Fibroblast of skin of left biceps (primary cell): ENCODE measurements at regions not wholly inside any gene's neighbourhood (a gene's known extent, or its start where the extent isn't known, plus 50 kb on each side); places are given as distances from the start of the nearest gene placed in this dataset.
A peak's percentile ranks its signal among the peaks of the same experiment; 100 is the strongest.
"Not testable (repeated sequence)": the region's sequence is repeated elsewhere in the genome, so short reads cannot be mapped to it uniquely, and the experiment has no call there.

ENCODE experiments used
- DNase-seq, 2 experiments: peaks; one replicate each; pipeline ENCODE4 v3.0.0-alpha.2; 2013; ENCODE audit warnings: low read depth in 2 of 2

DNA sequence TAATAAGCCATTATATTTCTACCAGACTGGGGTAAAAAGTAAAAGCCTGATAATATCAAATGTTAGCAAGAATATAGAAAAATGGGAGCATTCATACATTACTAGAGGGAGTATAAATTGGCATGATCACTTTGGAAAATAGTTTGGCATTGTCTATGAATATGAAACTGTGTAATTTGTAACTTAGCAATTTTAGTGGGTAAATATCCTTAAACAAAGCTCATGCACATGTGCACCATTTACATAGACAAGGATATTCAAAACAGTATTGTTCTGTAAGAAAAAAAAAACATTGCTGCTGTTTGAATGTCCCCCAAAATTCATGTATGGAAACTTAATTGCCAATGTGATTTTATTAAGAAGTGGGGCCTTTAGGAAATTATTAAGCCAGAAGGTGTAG, 166.4 kb upstream of the SLC27A6 start:
- DNase-seq, result no peak

DNA sequence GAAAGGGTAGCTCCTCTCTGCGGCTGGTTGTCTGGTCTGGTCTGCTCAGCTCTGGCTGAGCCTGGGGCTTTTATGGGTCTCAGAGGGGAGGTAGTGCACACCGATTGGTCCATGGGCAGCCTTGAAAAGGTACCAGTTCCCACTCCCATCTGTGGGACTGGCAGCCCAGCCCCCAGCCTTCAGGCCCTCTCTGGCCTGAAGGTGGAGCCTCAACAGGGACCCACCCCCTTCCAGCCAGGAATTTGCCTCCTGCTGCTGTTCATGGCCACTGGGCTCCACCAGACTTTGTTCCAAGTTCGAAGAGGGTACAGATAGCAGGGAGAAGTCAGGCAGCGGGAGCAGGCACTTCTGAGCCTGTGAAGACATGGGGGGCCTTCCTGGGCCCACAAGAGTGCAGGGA, 165.3 kb upstream of the SLC27A6 start:
- no peak for DNase-seq

DNA sequence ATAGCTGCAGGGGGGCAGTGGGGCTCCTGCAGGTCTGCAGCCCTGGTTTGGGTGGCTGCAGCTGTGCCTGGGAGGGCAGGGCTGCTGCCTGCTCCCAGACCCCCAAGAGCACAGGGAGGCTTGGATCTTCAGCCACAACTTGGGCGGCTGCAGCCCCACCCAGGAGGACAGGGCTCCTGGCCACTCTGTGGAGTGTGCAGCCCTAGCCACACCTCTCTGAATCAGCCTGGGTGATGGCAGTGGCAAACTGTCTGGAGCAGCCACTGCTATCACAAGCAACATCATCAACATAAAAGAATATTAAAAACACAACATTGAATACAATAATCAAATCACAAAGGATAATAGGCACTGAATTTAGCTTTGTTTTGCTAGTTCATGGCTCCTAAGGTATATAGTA, 164.9 kb upstream of the SLC27A6 start:
- no peak for DNase-seq

DNA sequence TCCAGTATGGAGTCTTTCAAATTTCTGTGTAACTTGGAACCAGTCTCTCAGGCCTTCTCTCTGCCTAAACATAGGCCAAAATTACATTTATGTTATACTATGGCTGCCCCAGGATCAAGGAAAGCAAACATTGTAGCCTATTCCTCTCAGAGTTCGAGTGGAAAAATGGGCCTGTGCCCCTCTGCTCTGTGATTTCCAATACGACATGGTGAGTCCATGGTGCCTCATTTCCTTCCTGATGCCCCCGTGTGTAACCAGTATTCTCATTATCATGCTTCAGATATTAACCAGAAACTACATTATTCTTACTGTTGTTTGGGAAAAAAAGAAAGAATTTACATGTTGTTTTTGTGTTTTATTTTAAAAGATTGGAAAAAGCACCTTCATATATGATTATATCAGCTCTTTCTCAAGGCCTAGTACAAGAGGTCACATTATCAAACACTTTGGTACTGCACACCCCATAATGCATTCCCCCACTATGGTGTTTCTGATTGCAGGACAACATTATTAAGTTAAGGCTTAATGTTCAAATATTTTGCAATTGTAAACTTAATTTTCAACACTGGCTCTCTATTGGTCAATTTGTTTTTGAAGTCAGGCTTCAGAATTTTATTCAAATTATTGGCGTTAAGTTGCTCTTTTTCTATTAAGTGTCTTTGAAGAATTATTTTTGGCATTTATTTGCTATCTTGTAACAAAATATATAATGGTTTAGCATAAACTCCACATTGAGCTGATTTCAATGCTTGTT, 151.8 kb upstream of the SLC27A6 start:
- no peak for DNase-seq

DNA sequence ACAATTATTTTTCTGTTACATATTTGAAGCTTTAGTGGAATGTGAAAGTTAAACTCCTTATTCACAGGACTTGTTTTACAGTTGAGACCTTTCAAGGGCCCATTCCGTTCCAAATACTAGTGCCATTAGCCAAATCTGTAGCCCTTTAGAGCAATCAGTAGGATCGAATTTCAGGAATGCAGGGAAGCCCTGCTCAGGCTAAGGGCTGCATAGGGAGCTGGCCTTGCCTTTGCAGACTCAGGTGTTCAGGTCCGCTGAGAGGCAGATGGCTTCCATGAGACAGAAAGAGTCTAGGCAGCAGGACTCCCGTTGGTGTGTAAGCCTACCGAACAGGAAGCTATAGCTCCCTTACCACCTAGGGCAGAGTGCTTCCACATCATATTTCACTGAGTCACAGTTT, 150.1 kb upstream of the SLC27A6 start:
- no peak for DNase-seq

DNA sequence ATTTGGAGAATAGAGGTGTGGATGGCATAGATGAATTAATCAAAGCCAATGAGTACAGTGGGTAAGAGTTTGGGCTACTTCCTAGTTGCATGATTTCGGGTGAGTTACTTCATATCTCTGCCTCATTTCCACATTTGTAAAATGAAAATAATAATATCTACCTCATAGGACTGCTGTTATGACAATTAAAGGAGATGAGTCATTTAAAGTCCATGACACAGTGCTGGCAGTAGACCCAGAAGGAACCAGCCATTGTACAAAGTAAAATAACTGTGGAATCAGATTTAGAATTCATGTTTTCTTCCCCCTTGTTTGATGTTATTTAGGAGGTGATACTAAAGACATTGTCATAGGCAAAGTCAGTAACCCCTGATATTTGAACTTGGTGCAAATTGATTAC, 139.5 kb upstream of the SLC27A6 start:
- DNase-seq, result peak; percentile 36 to 45

DNA sequence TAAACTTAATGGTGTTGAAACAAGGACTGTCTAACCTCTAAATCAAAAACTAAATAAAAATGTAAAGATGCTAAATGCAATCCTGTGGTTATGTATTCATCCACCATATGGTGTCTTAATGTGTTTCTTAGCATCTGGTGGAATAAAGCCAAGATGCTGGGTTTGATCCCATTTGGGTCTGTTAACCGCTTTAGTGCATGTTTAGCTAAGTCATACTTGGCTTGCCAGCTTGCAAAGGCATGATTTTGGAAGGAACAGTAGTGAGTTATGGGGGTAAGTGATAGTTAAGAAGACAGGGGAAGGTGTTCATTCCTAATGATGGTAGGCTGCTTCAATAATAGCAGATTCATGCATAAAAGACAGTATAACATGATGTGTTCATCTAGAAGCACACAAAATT, 139.0 kb upstream of the SLC27A6 start:
- peak; percentile 78 to 82 for DNase-seq

DNA sequence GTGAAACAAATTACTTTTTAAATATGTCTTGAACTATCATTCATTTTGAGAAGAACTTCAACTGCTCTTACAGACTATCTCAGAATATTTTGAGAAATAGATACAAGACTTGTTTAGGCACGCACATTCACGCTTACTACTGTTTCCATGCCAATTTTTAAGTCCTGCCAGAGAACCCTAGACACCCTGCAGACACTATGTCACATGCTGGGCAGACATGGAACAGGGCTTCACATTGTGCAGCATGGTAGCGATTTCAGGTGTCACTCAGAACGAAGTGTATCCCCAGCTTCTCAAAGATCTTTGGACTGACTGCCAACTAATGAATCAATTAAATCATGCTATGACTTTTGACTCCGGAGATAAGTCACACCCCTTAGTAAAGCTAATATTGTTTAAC, 128.7 kb upstream of the SLC27A6 start:
- DNase-seq, result no peak

DNA sequence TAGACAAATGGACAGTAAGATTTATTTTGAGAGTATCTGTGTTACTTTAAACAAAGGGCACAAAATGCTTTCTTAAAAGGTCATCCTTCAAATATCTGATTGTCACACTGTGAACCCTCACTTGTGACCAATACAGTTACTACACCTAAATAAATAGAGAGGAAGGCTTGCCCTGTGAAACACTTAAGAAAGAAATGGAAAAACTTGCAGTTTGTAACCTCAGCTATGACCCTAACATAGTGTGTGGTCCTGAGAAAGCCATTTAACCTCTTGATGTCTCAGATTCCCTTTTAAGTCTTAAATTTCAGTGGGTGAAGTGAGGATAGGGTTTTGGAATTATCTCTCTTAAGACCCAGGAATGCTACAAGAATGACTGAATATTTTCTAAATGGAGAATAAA, 126.7 kb upstream of the SLC27A6 start:
- DNase-seq, result no peak

DNA sequence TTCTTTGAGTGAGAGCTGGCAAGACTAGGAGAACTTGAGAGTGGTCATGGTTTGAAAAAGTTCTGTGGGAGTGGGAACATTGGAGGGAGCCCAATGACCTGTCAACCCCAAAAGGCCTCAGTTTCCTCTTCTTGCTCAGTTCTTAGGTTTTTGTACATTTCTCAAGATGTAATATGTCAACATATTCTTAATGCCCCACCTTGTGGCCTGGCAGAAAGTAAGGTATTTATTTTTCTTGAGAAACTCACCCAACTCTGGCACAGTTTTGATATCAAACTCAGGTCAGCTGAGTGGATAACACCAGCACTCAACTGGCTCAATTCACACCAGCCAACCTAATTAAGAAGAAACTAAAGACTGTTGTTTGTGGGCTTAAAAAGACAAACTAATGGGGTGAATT, 123.0 kb upstream of the SLC27A6 start:
- DNase-seq, result no peak

DNA sequence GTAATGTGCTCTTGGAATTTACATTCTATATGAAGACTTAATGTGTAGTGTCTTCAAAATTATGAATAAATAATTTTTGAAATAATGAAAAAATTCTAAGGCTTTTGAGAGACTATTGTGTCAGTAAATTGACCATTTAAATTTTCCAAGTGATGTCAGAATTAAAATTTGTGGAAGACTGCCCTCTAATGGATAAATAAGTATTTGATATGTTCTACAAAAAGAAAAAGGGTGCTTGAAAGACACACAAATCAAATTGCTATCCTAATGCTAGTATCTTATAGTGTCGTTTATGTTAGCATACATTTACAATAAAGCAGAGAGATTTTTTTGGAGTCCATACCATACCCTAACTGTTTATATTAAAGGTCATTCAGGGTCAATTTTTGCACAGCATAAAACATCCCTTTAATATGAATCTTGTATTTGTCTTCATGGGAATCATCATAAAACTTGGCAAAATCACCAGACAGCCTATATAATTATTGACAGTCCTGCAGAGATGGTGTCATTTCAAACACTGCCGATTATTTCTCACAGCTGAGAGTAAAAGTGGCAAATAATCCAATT, 120.8 kb upstream of the SLC27A6 start:
- peak in 1 of 2 experiments; percentile 10 for DNase-seq

DNA sequence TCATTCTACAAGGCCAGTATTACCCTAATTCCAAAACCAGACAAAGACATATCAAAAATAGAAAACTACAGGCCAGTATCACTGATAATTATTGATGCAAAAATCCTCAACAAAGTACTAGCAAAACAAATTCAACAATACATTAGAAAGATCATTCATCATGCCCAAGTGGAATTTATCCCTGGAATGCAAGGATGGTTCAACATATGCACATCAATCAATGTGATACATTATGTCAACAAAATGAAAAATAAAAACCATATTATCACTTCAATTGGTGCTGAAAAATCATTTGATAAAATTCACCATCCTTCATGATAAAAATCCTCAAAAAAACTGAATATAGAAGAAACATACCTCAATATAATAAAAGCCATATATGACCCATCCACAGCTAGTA, 115.2 kb upstream of the SLC27A6 start:
- no peak for DNase-seq

DNA sequence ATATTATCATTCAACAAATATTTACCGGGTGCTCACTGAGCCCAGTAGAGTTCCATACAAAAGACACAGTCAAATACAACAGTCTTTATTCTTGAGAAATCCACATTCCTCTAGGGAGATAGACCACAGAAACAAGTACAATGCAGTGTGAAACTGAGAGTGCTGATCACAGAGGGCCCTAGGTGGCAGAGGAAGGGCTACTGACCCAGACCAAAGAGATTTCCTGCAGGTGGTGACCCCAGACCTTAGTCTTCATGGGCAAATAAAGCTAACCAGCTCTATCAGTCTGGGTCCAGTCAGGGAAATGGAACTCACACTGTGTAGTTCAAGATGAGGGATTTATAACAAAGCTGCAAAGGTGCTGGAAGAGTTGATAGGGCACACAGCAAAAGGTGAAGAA, 110.4 kb upstream of the SLC27A6 start:
- no peak for DNase-seq

DNA sequence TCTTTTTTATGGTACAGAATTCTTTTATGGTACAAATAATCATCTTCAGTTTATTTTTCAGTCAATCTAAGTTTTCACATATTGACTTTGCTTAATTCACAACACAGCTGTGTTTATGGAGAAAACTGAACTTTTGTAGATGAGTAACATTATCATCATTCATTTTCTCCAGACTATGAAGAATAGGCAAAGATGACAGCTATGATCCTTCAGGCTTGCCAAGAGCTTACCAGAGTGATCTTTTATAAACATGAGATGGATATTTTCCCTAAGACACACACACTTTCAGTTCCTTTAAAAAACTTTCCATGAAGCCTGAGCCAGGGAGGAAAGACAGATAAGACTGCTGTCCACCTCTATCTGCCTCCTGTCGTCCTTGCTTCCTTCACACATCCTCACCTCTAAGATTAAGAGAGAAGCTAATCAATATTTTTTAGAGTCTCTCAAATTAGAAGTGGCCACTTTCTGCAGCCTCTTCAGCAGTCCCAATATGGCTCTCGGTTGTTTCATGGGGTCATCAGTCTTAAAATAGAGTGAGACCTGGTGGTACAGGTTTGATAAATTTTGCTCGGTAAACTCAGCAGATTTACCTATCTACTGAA, 108.1 kb upstream of the SLC27A6 start:
- DNase-seq, result no peak

DNA sequence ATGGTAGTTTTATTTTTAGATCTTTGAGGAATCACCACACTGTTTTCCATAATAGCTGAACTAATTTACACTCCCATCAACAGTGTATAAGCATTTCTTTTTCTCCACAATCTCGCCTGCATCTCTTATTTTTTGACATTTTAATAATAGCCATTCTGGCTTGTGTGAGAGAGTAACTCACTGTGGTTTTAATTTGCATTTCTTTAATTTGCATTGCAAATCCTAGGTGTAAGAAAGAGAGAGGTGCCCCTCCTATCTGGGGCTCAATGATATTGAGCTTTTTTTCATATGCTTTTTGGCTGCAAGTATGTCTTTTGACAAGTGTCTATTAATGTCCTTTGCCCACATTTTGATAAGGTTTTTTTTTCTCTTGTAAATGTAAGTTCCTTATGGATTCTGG, 106.3 kb upstream of the SLC27A6 start:
- no peak for DNase-seq

DNA sequence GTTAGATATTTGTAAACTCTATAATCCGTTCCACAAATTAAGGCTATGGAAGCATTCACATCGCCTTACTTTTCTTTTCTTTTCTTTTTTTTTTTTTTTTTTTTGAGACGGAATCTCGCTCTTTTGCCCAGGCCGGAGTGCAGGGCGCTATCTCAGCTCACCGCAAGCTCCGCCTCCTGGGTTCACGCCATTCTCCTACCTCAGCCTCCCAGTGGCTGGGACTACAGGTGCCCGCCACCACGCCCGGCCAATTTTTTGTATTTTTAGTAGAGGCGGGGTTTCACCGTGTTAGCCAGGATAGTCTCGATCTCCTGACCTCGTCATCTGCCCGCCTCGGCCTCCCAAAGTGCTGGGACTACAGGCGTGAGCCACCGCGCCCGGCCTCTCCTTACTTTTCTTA, 104.1 kb upstream of the SLC27A6 start:
- not testable (repeated sequence) for DNase-seq

DNA sequence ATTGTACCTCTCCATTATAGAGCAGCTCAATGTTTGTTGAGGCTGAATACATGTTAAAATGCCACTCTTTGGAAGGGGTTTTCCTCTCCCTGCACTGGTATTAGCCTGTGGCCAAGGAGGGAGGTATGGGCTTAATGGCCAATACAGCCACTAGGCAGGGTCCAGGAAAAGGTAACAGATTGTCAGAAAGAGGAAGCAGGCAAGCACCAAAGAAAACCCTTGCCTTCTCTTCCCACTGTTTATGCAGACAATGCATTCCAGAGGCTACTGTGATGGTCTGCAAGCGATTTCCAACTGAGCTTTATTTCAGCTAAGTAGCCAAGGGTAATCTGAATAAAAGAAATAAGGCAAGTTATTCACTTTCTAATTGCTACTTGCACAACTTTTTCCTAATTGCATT, 95.3 kb upstream of the SLC27A6 start:
- no peak for DNase-seq

DNA sequence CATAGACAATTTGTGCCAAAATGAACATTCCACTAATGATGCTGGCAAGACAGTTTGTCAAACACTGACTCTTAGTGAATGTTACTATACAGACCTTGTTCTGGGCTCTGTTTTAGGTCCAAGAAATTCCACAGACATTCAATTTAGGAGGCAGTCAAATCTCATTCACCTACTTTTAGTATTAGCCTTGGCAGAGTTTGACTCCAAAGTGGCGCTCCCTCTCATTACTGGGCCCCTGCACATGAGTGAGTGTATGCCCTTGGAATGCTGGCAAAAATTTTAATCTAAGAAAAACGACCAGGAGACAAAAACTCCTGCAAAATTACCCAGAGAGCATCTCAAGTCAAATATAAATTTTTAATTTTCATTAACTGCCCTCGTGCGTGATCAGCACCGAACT, 94.9 kb upstream of the SLC27A6 start:
- DNase-seq, result no peak

DNA sequence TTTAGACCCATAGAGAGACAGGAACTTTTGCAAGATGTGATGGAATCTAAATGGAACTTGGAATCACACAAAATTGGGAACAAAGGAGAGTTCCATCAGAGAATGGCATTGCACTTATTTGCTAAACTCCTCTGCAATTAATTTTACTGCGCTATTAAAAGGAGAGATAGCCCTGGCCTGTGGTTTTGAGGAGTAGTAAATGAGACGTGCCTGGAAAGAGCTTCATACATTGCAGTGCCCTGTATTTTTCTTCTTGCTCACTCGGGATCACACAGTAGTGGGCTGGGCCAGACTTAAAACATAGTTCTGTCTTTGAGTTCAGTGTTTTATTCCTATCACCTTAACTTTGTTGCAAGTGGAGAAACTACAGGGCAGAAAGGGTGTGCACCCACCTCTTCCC, 94.4 kb upstream of the SLC27A6 start:
- DNase-seq, result no peak

DNA sequence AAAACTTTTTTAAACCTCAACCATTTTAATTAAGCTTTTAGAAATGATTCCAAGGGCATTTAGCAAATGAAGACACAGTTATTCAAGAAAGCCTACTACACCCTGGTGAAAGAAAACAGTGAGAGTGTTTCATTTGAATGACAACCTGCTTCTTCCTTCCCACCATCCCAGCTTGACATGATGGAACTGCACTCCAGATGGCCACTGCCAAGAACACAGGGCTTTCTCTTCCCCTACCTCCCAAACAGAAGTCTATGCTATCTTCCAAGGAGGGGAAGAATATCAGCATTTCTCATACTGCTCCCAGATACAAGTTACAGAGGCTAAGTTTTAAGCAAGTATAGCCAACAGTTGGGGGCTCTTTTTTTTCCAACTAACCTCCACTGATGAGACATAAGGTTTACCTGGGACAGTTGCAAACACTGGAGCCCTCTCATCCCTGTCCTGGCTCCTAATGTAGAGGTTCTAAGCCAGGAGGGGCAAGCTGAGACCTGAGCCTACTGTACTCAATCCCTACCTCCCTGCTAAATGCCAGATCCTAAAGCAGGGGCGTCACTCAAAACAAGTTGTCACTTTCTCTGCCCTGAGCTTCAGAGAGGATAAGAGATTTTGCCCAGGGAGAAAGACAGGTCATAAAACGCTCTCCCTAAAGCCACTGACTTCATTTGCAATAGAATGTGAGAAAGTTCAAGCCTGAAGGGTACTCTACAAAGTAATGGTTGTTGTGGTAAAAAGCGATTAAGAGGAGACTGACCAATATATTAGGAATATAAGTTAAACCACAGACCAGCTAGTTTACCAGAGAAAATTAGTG, 88.5 kb upstream of the SLC27A6 start:
- DNase-seq, result no peak

DNA sequence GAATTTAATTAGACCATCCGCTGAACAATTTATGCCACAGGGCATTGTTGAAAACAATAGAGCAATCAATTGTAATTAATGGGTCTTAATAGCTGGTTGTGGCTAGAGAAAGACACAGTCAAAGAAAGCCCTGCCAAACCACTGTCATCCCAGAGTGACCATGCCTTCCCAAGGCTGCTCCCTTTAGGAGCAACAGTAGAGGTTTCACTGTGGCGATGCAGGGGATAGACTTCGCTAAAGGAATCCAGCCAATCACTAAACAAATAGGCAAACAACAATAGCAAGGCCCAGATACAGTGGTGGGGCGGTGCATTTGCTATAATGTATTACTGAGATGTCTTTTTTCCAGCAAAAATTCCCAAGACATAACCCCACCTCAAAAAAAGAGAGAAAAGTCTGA, 87.8 kb upstream of the SLC27A6 start:
- DNase-seq, result no peak

DNA sequence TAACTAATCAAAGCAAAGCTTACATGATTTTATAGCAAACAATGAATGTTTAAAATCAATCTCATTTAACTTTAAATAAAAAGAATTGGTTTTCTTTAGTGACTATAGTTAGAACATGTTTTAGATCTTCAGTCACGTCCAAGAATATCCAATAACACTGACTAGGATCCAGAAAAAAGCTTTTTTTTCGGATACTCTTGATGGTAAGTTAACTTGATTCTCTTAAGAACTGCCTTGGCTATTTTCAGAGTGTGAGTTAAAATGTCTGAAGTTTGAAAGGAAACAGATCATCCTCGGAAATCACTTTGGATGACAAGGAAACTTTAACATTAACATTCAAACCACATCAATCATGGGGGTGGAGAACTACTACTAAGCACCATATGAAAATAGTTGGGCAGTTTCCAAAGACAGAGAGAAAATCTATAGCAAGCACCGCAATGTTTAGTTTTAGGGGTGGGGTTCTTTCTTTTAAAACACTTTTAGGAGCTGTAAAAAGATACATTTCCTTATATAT, 83.7 kb upstream of the SLC27A6 start:
- DNase-seq, result no peak
